GM12878 (cell line): ENCODE measurements at regions not wholly inside any gene's neighbourhood (a gene's known extent, or its start where the extent isn't known, plus 50 kb on each side); places are given as distances from the start of the nearest gene placed in this dataset.

Experiments
- EZH2 ChIP-seq: IDR thresholded peaks from 2 replicates; pipeline ENCODE4 v1.6.1; 2012; ENCODE audit warnings: low read depth, mild to moderate bottlenecking, control low read depth, inconsistent platforms, low read length, borderline replicate concordance; ENCODE audit not compliant: control insufficient read depth
- FOS ChIP-seq: IDR thresholded peaks from 3 replicates; pipeline ENCODE4 v1.6.1; 2011; ENCODE audit warnings: borderline replicate concordance; ENCODE audit not compliant: insufficient read length; ENCODE audit errors: extremely low read depth
- POLR2A ChIP-seq: IDR thresholded peaks from 2 replicates; pipeline ENCODE4 v1.6.1; 2011; ENCODE audit warnings: low read depth, mild to moderate bottlenecking, low read length
- SMAD1 ChIP-seq: fragments of 450-650 bp; IDR thresholded peaks from 2 replicates; pipeline ENCODE4 v1.6.1; 2018; ENCODE audit warnings: mild to moderate bottlenecking, low read depth; ENCODE audit not compliant: partially characterized antibody
- SP1 ChIP-seq: IDR thresholded peaks from one replicate; pipeline ENCODE4 v1.6.1; 2011; ENCODE audit warnings: low read depth, low read length
- SPI1 ChIP-seq: IDR thresholded peaks from 2 replicates; pipeline ENCODE4 v1.6.1; 2011; ENCODE audit warnings: low read depth, mild to moderate bottlenecking, low read length, moderate library complexity, borderline replicate concordance; ENCODE audit not compliant: insufficient read depth
- TAF1 ChIP-seq: IDR thresholded peaks from 2 replicates; pipeline ENCODE4 v1.6.1; 2011; ENCODE audit warnings: mild to moderate bottlenecking, low read depth, low read length, borderline replicate concordance
- TF ChIP-seq, protein P1 (sequence below), 3 experiments: IDR thresholded peaks in 2 of 3; conservative IDR thresholded peaks in 1 of 3; 2 replicates each; pipeline ENCODE4 v1.5.1; 2011; ENCODE audit warnings: low read depth in 3 of 3, low read length in 3 of 3, mild to moderate bottlenecking in 3 of 3, control low read depth in 2 of 3, moderate library complexity in 2 of 3, inconsistent platforms in 1 of 3, mixed read lengths in 1 of 3; ENCODE audit not compliant: control insufficient read depth in 2 of 3, insufficient read depth in 1 of 3; ENCODE audit errors: extremely low read depth in 1 of 3

DNA sequence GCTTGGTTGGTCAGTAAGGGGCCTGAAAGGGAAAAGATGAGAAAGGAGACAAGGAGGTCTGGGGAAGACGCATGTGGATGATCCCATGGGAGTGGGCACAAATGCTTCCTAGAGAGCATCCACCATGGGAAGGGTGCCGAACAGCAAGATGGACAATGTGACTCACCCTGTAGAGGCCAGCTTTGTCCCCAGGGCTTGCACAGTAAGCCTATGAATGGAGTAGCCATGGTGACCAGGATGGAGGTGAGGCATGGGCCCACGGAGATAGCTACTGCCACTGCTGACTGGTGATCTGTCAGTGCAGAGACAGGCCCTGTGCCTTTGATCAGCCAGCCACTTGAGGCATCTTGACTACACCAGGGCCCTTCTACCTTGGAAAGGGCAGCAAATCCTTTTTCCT is 172.6 kb downstream of the HAUS1 start:
- TF ChIP-seq SP1 (no peak), FOS (no peak), POLR2A (no peak), EZH2 (no peak), TAF1 (no peak), SPI1 (no peak), SMAD1 (no peak)
- TF ChIP-seq, protein P1, sequence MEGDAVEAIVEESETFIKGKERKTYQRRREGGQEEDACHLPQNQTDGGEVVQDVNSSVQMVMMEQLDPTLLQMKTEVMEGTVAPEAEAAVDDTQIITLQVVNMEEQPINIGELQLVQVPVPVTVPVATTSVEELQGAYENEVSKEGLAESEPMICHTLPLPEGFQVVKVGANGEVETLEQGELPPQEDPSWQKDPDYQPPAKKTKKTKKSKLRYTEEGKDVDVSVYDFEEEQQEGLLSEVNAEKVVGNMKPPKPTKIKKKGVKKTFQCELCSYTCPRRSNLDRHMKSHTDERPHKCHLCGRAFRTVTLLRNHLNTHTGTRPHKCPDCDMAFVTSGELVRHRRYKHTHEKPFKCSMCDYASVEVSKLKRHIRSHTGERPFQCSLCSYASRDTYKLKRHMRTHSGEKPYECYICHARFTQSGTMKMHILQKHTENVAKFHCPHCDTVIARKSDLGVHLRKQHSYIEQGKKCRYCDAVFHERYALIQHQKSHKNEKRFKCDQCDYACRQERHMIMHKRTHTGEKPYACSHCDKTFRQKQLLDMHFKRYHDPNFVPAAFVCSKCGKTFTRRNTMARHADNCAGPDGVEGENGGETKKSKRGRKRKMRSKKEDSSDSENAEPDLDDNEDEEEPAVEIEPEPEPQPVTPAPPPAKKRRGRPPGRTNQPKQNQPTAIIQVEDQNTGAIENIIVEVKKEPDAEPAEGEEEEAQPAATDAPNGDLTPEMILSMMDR (IDR thresholded peaks at IDR 0.05 in 2 of 3, conservative IDR thresholded peaks at IDR 0.05 in 1 of 3; ENCODE audit: control insufficient read depth in 2 of 3, extremely low read depth in 1 of 3, insufficient read depth in 1 of 3, low read depth in 3 of 3, low read length in 3 of 3) = no peak
